LNCaP clone FGC (cell line): ENCODE measurements at regions not wholly inside any gene's neighbourhood (a gene's known extent, or its start where the extent isn't known, plus 50 kb on each side); places are given as distances from the start of the nearest gene placed in this dataset.

Experiments used
- DNase-seq: peaks from one replicate; pipeline ENCODE4 v3.0.0-alpha.2; 2011; ENCODE audit warnings: low read depth
- H3K4me3 ChIP-seq: 2 replicates; pipeline ENCODE4 v1.5.1; 2011; ENCODE audit warnings: mild to moderate bottlenecking, low read depth, low read length, control low read depth
- TF ChIP-seq, protein P1 (sequence below): IDR thresholded peaks from 2 replicates; pipeline ENCODE4 v1.5.1; 2012; ENCODE audit warnings: mild to moderate bottlenecking; ENCODE audit not compliant: control insufficient read depth, insufficient read depth; ENCODE audit errors: extremely low read depth

DNA sequence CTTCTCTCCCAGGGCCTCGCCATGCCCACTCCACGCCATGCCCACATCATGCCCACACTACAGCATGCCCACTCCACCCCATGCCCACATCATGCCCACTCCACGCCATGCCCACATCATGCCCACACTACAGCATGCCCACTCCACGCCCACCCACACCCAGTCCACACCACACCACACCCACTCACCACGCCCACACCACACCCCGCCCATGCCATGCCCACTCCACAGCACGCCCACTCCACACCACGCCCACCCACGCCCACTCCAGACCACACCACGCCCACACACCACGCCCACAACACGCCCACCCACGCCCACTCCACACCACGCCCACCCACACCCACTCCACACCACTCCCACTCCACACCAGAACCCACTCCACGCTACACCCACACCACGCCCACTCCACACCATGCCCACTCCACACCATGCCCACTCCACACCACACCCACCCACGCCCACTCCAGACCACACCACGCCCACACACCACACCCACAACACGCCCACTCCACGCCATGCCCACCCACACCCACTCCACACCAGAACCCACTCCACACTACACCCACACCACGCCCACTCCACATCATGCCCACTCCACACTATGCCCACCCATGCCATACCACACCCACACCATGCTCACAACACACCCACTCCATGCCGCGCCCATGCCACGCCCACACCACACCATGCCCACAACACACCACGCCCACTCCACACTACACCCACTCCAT, 88.6 kb downstream of the ERMARD start:
- H3K4me3 ChIP-seq = no peak overlapping the region
- TF ChIP-seq, protein P1, sequence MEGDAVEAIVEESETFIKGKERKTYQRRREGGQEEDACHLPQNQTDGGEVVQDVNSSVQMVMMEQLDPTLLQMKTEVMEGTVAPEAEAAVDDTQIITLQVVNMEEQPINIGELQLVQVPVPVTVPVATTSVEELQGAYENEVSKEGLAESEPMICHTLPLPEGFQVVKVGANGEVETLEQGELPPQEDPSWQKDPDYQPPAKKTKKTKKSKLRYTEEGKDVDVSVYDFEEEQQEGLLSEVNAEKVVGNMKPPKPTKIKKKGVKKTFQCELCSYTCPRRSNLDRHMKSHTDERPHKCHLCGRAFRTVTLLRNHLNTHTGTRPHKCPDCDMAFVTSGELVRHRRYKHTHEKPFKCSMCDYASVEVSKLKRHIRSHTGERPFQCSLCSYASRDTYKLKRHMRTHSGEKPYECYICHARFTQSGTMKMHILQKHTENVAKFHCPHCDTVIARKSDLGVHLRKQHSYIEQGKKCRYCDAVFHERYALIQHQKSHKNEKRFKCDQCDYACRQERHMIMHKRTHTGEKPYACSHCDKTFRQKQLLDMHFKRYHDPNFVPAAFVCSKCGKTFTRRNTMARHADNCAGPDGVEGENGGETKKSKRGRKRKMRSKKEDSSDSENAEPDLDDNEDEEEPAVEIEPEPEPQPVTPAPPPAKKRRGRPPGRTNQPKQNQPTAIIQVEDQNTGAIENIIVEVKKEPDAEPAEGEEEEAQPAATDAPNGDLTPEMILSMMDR = no peak
- DNase-seq = no peak

DNA sequence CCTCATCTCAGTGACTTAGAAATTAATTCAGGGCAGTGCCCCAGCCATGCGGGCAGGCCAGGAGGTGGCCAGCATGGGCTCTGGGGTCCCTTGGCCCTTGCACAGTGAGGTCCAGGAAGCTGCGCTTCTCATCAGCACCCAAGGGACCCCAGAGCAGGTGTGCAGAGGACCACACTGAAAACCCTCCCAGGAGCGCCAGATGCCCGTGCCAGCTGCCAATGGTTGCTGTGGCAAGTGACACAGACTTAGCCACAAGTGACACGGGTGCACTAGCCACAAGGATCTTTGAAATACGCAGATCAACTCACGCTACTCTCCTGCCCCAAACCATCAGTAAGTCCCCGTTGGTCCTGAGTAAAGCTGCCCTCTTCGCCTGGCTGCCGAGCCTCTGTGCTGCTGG, 88.1 kb downstream of the ERMARD start:
- DNase-seq = no peak
- TF ChIP-seq, protein P1 = no peak
- no peak overlapping the region for H3K4me3 ChIP-seq

DNA sequence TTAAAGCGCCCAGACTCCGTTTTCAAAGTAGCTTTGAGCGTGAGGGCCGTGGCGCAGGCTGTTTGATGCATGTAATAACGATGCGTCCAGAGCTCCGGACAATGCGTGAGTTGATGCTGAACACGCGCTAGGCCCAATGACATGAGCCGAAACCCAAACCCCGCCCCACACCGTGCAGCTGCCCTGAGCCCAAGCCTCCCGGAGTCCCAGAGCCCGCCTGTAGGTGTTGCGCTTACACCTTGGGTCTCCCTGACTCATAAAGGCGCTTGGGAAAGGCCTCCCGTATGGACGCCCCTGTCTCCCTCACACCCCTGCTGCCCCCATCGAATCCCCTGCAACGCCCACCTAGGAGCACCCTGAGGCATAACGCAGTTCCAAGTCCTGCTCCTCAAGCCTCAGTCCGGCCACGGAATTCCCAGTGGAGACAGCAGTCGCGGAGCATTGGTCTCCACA, 87.6 kb downstream of the ERMARD start:
- TF ChIP-seq, protein P1 = no peak
- DNase-seq = no peak
- no peak overlapping the region for H3K4me3 ChIP-seq

DNA sequence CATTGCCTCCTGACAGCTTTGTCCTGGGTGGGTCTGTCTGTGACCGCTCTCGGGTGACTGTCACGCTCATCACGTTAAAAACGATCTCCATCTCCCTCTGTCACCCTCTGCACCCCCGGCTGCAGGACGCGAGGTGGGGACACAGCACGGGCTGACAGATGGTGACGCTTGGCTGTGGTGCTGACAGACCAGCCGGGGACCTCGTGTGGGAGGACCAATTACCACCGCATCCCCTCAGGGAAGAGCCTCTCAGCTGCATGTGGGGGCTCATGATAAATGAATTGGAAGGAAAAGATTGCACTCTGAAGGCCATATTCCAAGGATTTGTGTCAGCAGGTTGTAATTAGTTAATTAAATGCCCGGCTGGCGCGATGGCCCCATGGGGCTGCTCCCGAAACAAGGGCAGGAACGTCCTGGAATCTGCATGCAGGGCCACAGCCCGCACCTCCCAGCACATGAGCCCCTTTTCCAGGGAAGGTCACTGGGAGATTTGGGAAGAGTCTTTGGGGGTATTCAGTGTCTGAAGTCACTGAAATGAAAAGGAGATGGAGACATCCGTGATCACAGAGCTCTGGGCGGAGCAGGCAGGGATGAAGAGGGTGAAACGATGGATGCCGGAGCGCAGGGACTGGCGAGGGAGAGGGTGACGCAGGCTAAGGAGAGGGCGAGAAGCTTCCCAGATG, 87.1 kb downstream of the ERMARD start:
- TF ChIP-seq, protein P1 = no peak
- no peak overlapping the region for H3K4me3 ChIP-seq
- DNase-seq = no peak

DNA sequence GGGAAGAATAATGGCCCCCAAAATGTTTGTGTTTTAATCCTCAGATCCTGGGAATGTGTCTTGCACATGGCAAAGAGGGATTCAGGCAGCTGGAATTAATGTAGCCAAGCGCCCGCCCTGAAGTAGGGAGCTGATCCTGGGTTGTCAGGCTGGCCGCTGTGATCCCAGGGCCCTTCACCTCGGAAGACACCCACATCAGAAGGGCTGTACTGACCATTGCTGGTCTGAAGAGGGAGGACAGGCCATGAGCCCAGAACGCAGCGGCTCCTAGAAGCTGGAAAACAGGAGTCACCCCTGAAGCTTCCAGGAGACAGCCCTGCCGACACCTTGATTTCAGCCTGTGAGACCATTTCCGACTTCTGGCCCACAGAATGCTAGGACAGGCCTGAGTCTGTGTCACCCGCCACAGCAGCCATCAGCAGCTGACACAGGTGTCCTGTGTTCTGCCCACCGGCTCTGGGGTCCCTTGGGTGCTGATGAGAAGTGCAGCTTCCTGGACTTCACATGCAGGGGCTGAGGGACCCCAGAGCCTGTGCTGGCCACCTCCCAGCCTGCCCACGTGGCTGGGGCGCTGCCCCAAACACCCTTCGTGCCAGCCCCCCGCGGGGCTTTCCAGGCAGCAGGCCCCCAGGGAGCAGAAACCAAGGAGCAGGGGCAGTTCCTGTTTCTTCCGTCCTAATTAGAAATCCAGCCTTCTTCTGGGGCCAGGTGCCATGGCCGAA, 86.3 kb downstream of the ERMARD start:
- DNase-seq = no peak
- TF ChIP-seq, protein P1 = no peak
- H3K4me3 ChIP-seq = no peak overlapping the region

DNA sequence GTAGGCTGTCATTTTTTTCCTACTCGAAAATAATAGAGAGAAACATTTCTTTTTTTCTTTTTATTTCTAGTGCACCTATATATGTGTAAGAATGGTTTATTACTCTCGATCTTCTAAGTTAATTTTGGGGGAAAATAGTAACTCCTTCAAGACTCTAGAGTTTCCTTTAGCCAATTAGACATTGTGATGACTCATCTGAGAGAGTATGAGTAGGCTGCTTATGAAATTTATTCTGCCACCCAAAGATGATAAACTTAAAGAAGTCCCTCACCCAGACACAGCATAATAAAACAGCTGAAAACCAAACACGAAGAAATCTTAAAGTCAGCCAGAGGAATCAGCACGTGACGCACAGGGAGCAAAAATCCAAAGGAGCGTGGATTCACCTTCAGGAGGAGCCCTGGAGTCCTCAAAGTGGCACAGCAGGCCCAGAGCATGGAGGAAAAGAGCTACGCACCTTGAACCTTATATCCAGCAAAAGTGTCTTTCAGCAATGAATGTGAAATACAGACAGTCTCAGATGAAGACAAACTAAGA, 81.9 kb downstream of the ERMARD start:
- DNase-seq = no peak
- TF ChIP-seq, protein P1 = no peak
- H3K4me3 ChIP-seq = no peak overlapping the region
